Loucy (cell line): ENCODE measurements at regions not wholly inside any gene's neighbourhood (a gene's known extent, or its start where the extent isn't known, plus 50 kb on each side); places are given as distances from the start of the nearest gene placed in this dataset.

Source experiments
- H2AFZ ChIP-seq: fragments of 200-600 bp; sonication (generic); 2 replicates; pipeline ENCODE4 v1.6.0; 2016; ENCODE audit warnings: antibody characterized with exemption, mild to moderate bottlenecking, low read length, moderate library complexity
- H3F3A ChIP-seq: fragments of 200-600 bp; 2 replicates; pipeline ENCODE4 v1.6.0; 2016; ENCODE audit warnings: antibody characterized with exemption, low read depth, mild to moderate bottlenecking
- H3K27me3 ChIP-seq: fragments of 200-600 bp; sonication (generic); 2 replicates; pipeline ENCODE4 v1.6.1; 2014; ENCODE audit warnings: low read length, mild to moderate bottlenecking; ENCODE audit not compliant: insufficient read depth, poor library complexity, severe bottlenecking
- H3K36me3 ChIP-seq: fragments of 200-600 bp; sonication (generic); 2 replicates; pipeline ENCODE4 v1.6.1; 2016; ENCODE audit warnings: low read length; ENCODE audit not compliant: insufficient read depth
- H3K4me1 ChIP-seq: fragments of 200-600 bp; sonication (generic); 2 replicates; pipeline ENCODE4 v1.5.1; 2014; ENCODE audit warnings: low read length, mild to moderate bottlenecking; ENCODE audit not compliant: insufficient read depth, poor library complexity, severe bottlenecking
- H3K4me2 ChIP-seq: fragments of 200-600 bp; sonication (generic); 2 replicates; pipeline ENCODE4 v1.6.0; 2014; ENCODE audit warnings: antibody characterized with exemption, low read length, low read depth, mild to moderate bottlenecking; ENCODE audit not compliant: poor library complexity, severe bottlenecking
- H3K4me3 ChIP-seq: fragments of 200-600 bp; sonication (generic); 2 replicates; pipeline ENCODE4 v1.5.1; 2014; ENCODE audit warnings: low read length, mild to moderate bottlenecking, mixed read lengths; ENCODE audit not compliant: poor library complexity, severe bottlenecking
- H3K79me2 ChIP-seq: fragments of 200-600 bp; sonication (generic); 2 replicates; pipeline ENCODE4 v1.6.1; 2014; ENCODE audit warnings: low read length; ENCODE audit not compliant: insufficient read depth
- H3K9ac ChIP-seq: fragments of 200-600 bp; sonication (generic); 2 replicates; pipeline ENCODE4 v1.6.0; 2014; ENCODE audit warnings: mild to moderate bottlenecking, low read depth, low read length, moderate library complexity; ENCODE audit not compliant: poor library complexity, severe bottlenecking
- H3K9me2 ChIP-seq: fragments of 200-600 bp; sonication (generic); replicated peaks from 2 replicates; pipeline ENCODE4 v1.6.1; 2016; ENCODE audit warnings: low read depth, low read length, mixed read lengths
- H3K9me3 ChIP-seq: fragments of 200-600 bp; sonication (generic); 2 replicates; pipeline ENCODE4 v1.6.1; 2014; ENCODE audit warnings: mild to moderate bottlenecking, antibody characterized with exemption, low read length, low read depth; ENCODE audit not compliant: insufficient read depth
- H4K20me1 ChIP-seq: fragments of 200-600 bp; sonication (generic); 2 replicates; pipeline ENCODE4 v1.6.0; 2014; ENCODE audit warnings: antibody characterized with exemption, low read length, mild to moderate bottlenecking; ENCODE audit not compliant: insufficient read depth, poor library complexity, severe bottlenecking
- EZH2phosphoT487 ChIP-seq: fragments of 200-600 bp; IDR thresholded peaks from 2 replicates; pipeline ENCODE4 v1.6.1; 2018; ENCODE audit warnings: antibody characterized with exemption, mild to moderate bottlenecking, moderate library complexity, borderline replicate concordance
- TF ChIP-seq, protein P1 (sequence below): fragments of 200-600 bp; sonication (generic); conservative IDR thresholded peaks from 2 replicates; pipeline ENCODE4 v1.5.1; 2014; ENCODE audit warnings: mild to moderate bottlenecking, antibody characterized with exemption, low read length

- H4K20me1 ChIP-seq = no peaks in the 10 kb centered on the region
- no peak overlapping the region for H3K4me3 ChIP-seq
- no peaks in the 10 kb centered on the region for H3K79me2 ChIP-seq
- H3K4me1 ChIP-seq = no peaks in the 10 kb centered on the region
- no peaks in the 10 kb centered on the region for H3K9me3 ChIP-seq
- no peaks in the 10 kb centered on the region for H3K27me3 ChIP-seq
- TF ChIP-seq, protein P1, sequence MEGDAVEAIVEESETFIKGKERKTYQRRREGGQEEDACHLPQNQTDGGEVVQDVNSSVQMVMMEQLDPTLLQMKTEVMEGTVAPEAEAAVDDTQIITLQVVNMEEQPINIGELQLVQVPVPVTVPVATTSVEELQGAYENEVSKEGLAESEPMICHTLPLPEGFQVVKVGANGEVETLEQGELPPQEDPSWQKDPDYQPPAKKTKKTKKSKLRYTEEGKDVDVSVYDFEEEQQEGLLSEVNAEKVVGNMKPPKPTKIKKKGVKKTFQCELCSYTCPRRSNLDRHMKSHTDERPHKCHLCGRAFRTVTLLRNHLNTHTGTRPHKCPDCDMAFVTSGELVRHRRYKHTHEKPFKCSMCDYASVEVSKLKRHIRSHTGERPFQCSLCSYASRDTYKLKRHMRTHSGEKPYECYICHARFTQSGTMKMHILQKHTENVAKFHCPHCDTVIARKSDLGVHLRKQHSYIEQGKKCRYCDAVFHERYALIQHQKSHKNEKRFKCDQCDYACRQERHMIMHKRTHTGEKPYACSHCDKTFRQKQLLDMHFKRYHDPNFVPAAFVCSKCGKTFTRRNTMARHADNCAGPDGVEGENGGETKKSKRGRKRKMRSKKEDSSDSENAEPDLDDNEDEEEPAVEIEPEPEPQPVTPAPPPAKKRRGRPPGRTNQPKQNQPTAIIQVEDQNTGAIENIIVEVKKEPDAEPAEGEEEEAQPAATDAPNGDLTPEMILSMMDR = no peak
- no peak for TF ChIP-seq EZH2phosphoT487
- H2AFZ ChIP-seq = no peak overlapping the region
- no peak overlapping the region for H3K4me2 ChIP-seq
- H3K9me2 ChIP-seq = no peaks in the 10 kb centered on the region
- no peaks in the 10 kb centered on the region for H3F3A ChIP-seq
- H3K9ac ChIP-seq = no peak overlapping the region
- no peaks in the 10 kb centered on the region for H3K36me3 ChIP-seq
Measured at GRCh38 chr12:67534681-67535080, 113.9 kb upstream of the DYRK2 start.

GRCh38 chr12:67535176-67535575 is 113.4 kb upstream of the DYRK2 start:
- Histone ChIP-seq H3K9ac (no peak overlapping the region), H3K9me3 (no peaks in the 10 kb centered on the region), H3F3A (no peaks in the 10 kb centered on the region), H3K9me2 (no peaks in the 10 kb centered on the region), H4K20me1 (no peaks in the 10 kb centered on the region), H3K36me3 (no peaks in the 10 kb centered on the region), H3K4me2 (no peak overlapping the region), H3K27me3 (no peaks in the 10 kb centered on the region), H3K4me3 (no peak overlapping the region), H3K4me1 (no peaks in the 10 kb centered on the region), H3K79me2 (no peaks in the 10 kb centered on the region), H2AFZ (no peak overlapping the region)
- TF ChIP-seq, protein P1 = no peak
- TF ChIP-seq EZH2phosphoT487 = no peak

DNA sequence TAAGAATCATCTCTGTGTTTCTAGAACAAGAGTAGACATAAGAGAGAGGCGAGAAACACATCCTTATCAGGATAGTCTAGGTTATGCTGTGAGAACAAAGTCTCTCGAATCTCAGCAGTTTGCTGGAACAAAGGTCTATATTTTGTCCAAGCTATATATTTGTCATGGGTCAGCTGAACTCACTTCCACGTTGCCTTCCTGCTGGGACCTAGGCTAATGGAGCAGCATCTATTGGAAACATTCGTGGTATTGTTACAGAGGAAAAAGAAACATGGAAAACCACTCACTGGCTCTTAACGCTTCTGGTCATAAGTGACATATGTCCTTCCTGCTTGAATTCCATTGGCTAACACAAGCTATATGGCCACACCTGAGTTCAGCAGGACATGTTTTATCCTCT is 112.6 kb upstream of the DYRK2 start:
- Histone ChIP-seq H3K4me1 (no peaks in the 10 kb centered on the region), H3K9ac (no peak overlapping the region), H3F3A (no peaks in the 10 kb centered on the region), H3K79me2 (no peaks in the 10 kb centered on the region), H3K27me3 (no peaks in the 10 kb centered on the region), H2AFZ (no peak overlapping the region), H3K36me3 (no peaks in the 10 kb centered on the region), H3K9me2 (no peaks in the 10 kb centered on the region), H3K9me3 (no peaks in the 10 kb centered on the region), H3K4me3 (no peak overlapping the region), H4K20me1 (no peaks in the 10 kb centered on the region), H3K4me2 (no peak overlapping the region)
- TF ChIP-seq, protein P1 = no peak
- TF ChIP-seq EZH2phosphoT487 = no peak
